GM10266 (cell line): ENCODE measurements at regions not wholly inside any gene's neighbourhood (a gene's known extent, or its start where the extent isn't known, plus 50 kb on each side); places are given as distances from the start of the nearest gene placed in this dataset.

Experiments
- DNase-seq: peaks from one replicate; pipeline ENCODE4 v3.0.0; 2012; ENCODE audit errors: extremely low spot score
- CTCF ChIP-seq: IDR thresholded peaks from 2 replicates; pipeline ENCODE4 v1.5.1; 2012; ENCODE audit warnings: mild to moderate bottlenecking, low read depth; ENCODE audit not compliant: control insufficient read depth, insufficient read depth; ENCODE audit errors: missing control alignments

- TF ChIP-seq CTCF = no peak
- peak; percentile 48 for DNase-seq
Observed at GRCh38 chr1:23624440-23624839, 65.1 kb upstream of the ID3 start.

DNA sequence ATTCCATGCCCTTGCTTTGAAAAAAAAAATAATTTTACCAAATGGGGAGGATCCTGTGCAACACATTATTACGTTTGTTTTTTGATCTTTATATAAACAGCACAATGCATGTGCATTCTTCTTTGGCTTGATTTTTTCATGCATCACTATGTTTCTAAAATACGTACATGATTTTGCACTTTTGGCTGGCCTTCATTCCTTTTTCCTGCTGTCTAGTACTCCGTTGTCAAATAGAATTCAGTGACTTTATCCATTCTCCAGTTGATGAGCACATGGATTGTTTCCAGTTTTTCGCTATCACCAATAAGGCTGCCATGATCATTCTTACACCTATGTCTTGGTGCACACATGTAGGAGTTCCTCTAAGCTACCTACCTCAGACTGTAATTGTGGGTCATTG, 63.0 kb upstream of the ID3 start:
- TF ChIP-seq CTCF = no peak
- no peak for DNase-seq

- TF ChIP-seq CTCF = no peak
- DNase-seq = no peak
Observed at GRCh38 chr1:23620605-23621004, 61.3 kb upstream of the ID3 start.

DNA sequence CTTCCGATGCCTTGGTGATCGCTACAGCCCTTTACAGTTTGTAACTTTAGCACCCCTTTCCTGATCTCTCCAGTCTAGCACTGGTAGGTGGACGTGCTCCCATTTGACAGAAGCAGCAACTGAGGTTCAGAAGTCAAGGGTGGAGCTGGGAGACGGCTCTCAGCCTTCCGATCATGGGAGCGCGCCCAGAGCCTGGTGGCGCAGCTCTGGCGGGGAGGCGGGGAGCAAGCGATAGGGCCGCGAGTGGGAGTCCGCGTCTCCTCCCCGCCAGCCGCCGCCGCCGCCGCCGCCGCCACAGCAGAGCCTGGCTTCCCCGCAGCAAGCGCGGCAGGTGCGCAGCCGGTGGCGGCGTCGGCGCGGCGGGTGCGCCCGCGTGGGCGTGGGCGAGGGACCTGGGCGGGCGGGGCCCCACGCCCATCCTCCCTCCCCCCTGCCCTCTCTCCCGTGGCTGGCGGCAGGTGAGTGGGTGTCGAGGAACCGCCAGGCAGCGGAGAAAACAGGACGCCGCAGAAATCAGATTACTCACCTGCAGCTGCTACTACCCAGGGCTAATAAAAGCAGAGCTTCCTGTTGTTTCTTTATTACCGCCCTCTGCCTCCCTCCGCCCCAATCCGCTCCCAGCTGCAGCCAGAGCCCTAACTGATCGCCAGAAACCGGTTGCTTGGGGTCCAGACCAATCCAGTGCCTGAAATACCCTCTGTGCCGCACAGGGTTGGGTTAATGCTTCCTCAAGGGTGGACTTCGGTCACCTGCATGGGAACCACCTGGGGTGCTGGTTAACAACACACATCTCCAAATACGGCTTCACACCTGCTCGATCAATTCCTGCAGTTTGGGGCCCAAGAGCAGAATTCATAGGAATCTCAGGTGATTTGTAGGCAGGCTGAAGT, 60.2 kb upstream of the ID3 start:
- DNase-seq = peak; percentile 87

DNA sequence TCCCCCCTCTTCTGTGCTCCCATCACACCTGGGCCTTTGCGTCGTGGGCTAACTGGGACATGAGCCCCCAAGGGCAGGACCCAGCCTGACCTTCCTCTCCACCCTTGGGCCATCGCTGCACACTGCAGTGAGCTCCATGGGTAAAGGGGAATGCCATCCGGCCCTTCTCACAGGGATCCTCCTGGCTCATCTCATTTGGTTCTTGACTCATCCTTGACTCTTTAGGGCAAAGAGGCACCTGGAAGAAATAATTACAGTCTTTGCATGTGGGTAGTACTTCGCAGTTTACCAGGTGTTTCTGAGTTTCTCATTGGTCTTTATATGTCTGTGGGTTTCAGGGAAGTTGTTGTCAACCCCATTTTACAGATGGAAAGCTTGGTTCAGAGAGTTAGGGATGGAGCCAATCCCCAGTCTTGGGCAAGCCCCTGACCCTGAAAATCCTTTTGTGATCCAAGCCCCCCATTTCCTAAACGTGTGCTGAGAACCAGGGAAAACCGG, 59.3 kb upstream of the ID3 start:
- TF ChIP-seq CTCF = no peak
- no peak for DNase-seq

More for the DNA sequence above, 60.2 kb upstream of the ID3 start:
- TF ChIP-seq CTCF = no peak

- no peak for DNase-seq
- TF ChIP-seq CTCF = no peak
Observed at GRCh38 chr1:23617084-23617521, 57.8 kb upstream of the ID3 start.

DNA sequence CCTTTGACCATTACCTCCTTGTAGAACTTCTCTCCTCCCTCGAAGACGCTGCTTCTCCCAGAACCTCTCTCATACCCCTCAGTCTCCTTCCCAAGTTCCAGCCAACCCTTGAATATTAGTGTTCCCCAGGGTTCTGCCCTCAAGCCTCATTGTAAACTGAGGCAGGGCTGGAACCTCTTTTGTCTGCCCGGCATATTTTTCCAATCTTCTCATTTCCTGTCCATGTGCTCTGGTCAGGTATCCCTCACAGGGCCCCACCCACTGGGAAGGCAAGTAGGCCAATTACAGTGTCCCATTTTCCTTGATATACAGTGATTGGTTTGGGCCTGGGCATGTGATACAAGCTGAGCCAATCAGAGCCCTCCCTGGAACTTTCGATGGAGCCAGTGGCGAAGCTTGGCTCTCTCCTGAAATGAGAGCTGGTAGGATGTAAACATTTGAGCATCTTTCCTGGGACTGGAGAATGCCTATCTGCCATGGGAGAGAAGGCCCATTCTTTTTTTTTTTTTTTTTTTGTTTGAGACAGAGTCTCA, 57.1 kb upstream of the ID3 start:
- no peak for TF ChIP-seq CTCF
- no peak for DNase-seq
